ENCODE measurements at regions not wholly inside any gene's neighbourhood (a gene's known extent, or its start where the extent isn't known, plus 50 kb on each side); places are given as distances from the start of the nearest gene placed in this dataset.

DNA sequence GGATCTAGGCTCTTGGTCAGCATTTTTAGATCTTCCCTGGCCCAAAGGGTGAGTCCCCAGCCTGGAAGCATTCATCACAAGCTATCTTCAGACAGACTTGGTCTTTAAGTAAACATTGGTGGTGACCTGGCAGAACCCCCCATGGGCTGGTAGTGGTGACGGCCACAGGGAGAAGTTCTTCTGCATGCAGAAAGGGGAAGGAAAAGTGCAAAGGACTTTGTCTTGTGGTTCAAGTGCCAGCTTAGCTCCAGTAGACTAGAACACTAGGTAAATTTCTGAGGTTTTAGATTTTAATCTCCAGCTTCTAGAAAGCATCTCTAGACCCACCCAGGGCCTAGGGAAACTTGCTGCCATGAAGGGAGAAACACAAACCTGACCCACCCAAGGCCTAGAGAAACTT is 584.0 kb downstream of the CHSY3 start:
- no peak overlapping the region for H3K14ac ChIP-seq (ENCODE audit: insufficient read length)
- H3K4me2 ChIP-seq (ENCODE audit: insufficient read depth in 1 of 2, low read depth in 2 of 2, low read length in 2 of 2): no peak overlapping the region
- no peak overlapping the region for H4K91ac ChIP-seq (replicated peaks; ENCODE audit: insufficient read length, low read length)
- no peak overlapping the region for H3K4me3 ChIP-seq (ENCODE audit: extremely low read depth in 1 of 4, insufficient read depth in 2 of 4, low read depth in 3 of 4, low read length in 4 of 4)
- H2BK120ac ChIP-seq (replicated peaks; ENCODE audit: low read depth, low read length): no peak overlapping the region
- no peak overlapping the region for H3K9ac ChIP-seq (replicated peaks in 1 of 4; ENCODE audit: extremely low read depth in 1 of 4, low read depth in 3 of 4, low read length in 3 of 4)
- H2BK12ac ChIP-seq (ENCODE audit: low read depth, low read length): no peak overlapping the region
- no peaks in the 10 kb centered on the region for H3K79me2 ChIP-seq (ENCODE audit: control insufficient read depth in 1 of 2, insufficient read depth in 2 of 2, low read length in 2 of 2)
- no peak overlapping the region for H3K4ac ChIP-seq (replicated peaks; ENCODE audit: insufficient read length, low read depth, low read length)
- DNase-seq (ENCODE audit: low read depth in 1 of 2, low spot score in 2 of 2) (no peak), FAIRE-seq (no peak)
- H4K8ac ChIP-seq (ENCODE audit: extremely low read depth, insufficient read depth, low read length): no peak overlapping the region
- ChIA-PET CTCF (ENCODE audit: partially characterized antibody) (no interaction called here), POLR2A (ENCODE audit: partially characterized antibody) (no interaction called here)
- no peaks in the 10 kb centered on the region for H3K4me1 ChIP-seq (replicated peaks in 1 of 4; ENCODE audit: control insufficient read depth in 3 of 4, insufficient read depth in 4 of 4, low read length in 3 of 4)
- no peaks in the 10 kb centered on the region for H4K20me1 ChIP-seq (replicated peaks in 1 of 2; ENCODE audit: control insufficient read depth in 1 of 2, insufficient read depth in 2 of 2, low read length in 2 of 2)
- no peaks in the 10 kb centered on the region for H3K79me1 ChIP-seq (ENCODE audit: low read depth, low read length)
- no peak overlapping the region for H4K5ac ChIP-seq (ENCODE audit: insufficient read length, low read depth, low read length)
- H2AK5ac ChIP-seq (ENCODE audit: low read depth, low read length): no peak overlapping the region
- no peak overlapping the region for H3K23ac ChIP-seq (ENCODE audit: insufficient read length)
- no peak overlapping the region for H3K56ac ChIP-seq (replicated peaks; ENCODE audit: insufficient read length, low read depth, low read length)
- H3K9me3 ChIP-seq (ENCODE audit: insufficient read depth in 2 of 2, low read depth in 1 of 2, low read length in 1 of 2): no peaks in the 10 kb centered on the region
- 100% methylated on average over 1 of the region's 1 CpG; no CpG with 5 or more reads in 1 of the 2 experiments for WGBS, 2 experiments (ENCODE audit: extremely low coverage in 1 of 2, insufficient coverage in 1 of 2, insufficient read length in 1 of 2, insufficient replicate concordance in 2 of 2, low coverage in 1 of 2, low lambda C conversion rate in 2 of 2, missing lambda C conversion rate in 1 of 2)
- TF ChIP-seq JUN (IDR thresholded peaks at IDR 0.05; ENCODE audit: low read depth, low read length) (no peak), TCF12 (IDR thresholded peaks at IDR 0.05; ENCODE audit: low read depth, low read length) (no peak), EZH2 (IDR thresholded peaks at IDR 0.05; ENCODE audit: low read depth, low read length, severe bottlenecking) (no peak)
- no peaks in the 10 kb centered on the region; the same call in 1 of the 2 replicates for H3K23me2 ChIP-seq (ENCODE audit: low read depth, low read length)
- no peak overlapping the region for H2BK15ac ChIP-seq (ENCODE audit: low read length)
- H2BK20ac ChIP-seq (ENCODE audit: low read length): no peak overlapping the region
- H3K36me3 ChIP-seq (ENCODE audit: control insufficient read depth in 2 of 4, insufficient read depth in 4 of 4, low read length in 3 of 4): no peaks in the 10 kb centered on the region
- H3K18ac ChIP-seq (ENCODE audit: extremely low read depth, low read length): no peak overlapping the region
- no peak overlapping the region for H2BK5ac ChIP-seq (ENCODE audit: low read depth, low read length)
- H2AFZ ChIP-seq (ENCODE audit: low read length): no peak overlapping the region
- no peaks in the 10 kb centered on the region for H3K27me3 ChIP-seq (replicated peaks in 1 of 4; ENCODE audit: control insufficient read depth in 3 of 4, extremely low read depth in 1 of 4, insufficient read depth in 3 of 4, low read length in 3 of 4)
- no peak overlapping the region for H3K27ac ChIP-seq (ENCODE audit: low read depth, low read length)

All from H1 (cell line).